SKM-1 (cell line): ENCODE measurements at regions not wholly inside any gene's neighbourhood (a gene's known extent, or its start where the extent isn't known, plus 50 kb on each side); places are given as distances from the start of the nearest gene placed in this dataset.

Source experiments
- DNase-seq: peaks from one replicate; lab custom pipeline; 2025; ENCODE audit not compliant: unreplicated experiment; lab: John Stamatoyannopoulos, UW

DNA sequence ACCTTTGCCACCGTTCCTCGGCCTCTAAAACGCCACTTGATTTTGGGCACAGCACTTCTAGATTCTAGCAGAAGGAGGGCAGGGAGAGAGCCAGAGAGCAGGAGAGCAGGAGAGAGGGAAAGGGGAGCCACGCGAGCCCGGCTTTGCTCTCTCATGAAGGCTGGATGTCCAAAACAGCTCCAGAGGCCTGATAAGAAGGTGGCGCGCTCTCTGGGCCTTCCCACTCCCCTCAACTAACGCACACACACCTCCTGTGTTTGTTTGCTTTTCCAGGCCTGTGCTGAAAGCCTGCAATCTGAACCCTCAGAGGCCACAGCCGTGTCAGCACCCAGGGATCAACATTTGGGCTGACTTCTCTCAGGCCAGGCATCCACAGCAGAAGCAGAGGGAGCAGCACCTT lies 184.8 kb upstream of the SOX11 start:
- DNase-seq: no peak

DNA sequence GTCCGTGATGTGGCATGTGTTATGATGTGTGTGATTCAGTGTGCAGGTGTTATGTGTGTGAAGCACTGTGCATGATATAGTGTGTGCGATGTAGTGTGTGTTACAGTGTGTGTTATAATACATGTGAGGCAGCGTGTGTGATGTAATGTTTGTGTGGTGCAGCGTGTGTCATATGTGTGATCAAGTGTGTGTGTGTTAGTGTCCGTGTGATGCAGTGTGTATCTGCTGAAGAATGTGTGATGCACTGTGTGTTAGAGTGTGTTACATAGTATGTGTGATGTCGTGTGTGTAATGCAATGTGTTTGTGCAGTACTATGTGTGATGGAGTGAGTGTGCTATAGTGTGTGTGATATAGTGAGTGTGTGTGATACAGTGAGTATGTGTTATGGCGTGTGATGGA lies 182.8 kb upstream of the SOX11 start:
- no peak for DNase-seq

DNA sequence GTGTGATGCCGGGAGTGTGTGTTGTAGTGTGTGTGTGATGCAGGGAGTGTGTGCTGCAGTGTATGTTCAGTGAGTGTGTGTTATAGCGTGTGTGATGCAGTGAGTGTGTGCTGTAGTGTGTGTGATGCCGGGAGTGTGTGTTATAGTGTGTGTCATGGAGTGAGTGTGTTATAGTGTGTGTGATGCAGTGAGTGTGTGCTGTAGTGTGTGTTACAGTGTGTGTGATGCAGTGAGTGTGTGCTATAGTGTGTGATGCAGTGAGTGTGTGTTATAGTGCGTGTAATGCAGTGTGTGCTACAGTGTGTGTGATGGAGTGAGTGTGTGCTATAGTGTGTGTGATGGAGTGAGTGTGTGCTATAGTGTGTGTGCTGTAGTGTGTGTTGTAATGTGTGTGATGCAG lies 182.1 kb upstream of the SOX11 start:
- no peak for DNase-seq

DNA sequence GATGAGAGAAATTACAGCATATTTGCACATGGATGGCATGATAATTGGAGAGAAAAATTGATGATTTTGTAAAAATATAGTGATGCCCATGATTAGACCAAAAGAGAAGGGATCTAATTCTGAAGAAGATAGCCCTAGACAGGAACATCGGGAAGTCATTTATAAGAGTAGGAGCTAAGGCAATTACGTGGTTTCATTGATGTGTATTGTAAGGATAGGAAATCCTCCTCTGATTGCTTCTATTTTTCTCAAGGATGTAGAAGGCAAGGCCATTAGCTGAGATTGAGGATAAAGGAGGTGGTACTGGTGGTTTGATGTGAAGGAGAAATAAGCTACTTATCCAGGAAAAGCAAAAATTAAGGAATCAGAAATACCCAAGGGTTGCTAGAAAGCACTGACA lies 176.5 kb upstream of the SOX11 start:
- no peak for DNase-seq

DNA sequence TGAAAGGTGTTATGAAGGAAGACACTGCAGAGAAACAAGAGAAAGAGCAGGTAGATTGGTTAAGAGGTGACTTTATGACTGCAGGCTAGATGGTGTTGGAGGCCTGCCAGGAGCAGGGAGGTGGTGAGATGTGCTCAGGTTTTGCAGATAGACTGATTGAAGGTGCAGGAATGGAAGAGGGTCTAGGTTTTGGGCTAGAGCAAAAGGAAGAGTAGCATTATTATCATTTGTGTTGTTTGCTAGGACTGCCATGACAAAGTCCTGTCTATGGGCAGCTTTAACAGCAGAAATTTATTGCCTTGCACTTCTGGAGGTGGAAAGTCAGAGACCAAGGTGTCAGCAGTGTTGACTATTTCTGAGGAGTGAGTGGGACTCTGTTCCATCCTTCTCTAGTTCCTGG lies 172.9 kb upstream of the SOX11 start:
- no peak for DNase-seq

DNA sequence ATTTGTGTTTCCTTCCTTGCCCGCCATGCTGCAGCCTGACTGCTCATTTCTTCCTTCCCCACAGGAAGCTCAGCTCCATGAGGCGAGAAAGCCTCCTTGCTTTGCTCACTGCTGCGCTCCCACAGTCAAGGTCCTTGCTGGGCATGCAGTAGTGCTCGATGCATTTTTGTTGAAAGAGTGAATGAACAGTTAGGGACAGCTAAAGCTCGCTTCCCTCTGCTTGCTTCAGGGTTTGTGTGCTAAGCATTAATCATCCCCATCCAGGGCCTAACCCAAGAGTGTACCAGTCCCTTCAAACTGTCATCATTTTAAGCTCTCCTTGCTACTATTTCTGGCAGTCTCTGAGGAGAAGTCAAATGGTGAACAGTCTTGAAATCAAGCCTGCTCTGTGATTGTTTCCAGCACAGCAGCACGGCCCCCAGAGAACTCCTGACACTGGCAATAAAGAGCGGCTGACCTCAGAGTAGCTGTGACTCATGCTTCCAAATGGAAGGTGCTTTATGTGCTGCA lies 171.7 kb upstream of the SOX11 start:
- no peak for DNase-seq

DNA sequence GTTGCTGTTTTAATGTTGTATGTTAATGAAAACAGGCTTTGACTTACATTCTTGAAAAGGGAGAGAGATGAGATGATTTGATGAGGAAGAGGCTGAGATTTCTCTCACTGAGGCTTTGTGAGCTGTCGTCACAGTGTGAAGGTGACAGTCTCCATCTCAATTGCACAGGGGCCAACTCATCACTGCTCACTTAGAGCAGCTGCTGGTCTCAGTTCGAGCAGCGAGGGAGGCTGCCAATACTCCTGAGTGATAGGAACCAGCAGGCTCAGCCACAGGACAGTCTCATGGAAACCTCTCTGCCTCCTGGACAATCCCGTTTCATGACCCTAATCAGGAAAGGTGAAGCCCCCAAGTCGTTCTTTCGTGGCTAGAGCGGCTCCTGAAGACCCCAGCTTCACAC lies 170.7 kb upstream of the SOX11 start:
- DNase-seq: no peak

DNA sequence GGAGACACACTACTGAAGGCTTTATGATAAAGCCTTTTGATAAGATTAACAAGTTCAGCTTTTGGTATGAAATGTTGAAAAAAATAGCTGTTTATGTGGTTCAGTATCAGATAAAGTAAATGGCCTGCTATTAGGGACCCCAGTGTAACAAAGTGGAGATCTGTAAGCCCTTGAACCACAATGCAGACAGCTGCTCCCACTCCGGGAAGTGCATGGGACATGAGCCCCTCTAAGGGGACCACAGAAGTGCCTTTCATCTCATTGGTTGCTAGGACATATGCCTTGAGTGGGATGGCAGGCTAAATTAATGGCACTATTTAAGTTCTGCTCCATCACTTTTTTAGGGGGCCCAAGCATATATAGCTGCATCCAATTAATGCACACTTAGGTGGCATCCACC lies 167.6 kb upstream of the SOX11 start:
- no peak for DNase-seq

DNA sequence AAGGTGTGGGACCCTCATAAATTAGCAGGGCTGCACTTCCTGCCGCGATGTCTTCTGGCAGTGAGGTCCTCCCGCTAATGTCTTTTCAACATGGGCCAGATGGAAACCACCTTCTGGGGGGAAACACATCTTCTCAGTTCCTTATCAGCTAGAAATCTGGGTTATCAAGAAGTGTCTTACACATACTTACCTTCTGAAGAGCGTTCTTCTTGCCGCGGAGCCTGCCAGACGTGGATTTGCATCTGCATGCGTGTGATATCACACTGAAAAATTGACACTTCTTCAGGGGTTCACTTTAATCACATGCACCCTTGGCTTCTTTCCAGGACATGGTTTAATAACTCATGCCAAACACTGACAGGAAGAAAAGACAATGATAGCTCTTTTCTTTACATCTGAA lies 163.5 kb upstream of the SOX11 start:
- DNase-seq: no peak

DNA sequence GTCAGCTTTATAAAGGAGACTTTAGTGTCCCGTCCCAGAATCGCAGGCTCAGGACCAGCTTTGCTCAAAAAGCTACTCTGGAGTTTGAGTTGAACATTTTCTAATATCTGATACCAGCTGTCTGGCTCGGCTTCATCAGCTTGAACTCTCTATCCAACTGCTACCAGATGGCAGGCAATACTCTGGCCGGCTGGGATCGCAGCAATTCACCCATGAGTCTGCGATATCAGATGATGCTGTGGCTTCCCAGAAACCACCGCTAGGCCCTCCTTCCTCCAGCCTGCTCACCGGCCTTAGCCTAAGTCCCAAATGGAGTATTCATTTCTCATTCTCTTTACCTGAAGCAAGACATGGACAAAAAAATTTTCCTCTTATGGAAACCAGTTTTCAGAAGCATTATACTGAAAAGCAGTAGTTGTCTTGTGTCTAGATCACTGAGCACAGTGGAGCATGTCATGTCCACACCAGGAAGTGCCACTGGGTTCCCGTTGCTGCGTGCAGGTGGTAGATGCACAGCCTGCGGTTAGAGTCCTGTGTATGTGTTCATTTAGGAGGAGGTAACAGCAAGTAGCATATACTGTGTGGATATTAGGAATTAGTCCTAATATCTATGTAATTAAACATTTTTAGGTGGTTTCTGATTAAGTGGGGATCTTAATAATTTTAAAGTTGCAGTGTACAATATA lies 162.0 kb upstream of the SOX11 start:
- DNase-seq: no peak

DNA sequence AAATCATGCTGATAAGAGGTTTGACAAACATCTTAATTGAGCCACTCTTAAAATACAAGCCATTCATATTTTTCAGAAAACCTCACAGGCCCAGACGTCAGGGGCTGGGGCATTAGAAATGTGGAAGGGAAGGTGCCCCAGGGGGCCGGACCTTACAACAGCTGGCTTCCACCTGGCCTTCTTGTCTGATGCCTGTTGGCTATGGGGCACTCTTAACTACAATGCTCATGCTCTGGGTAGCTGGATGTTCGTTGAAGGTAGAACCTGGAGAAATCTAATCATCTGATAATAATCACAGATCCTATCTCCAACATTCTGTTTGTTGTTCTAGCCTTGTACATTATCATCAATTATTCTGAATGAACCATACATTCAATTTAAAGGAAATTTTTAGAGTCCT lies 156.9 kb upstream of the SOX11 start:
- no peak for DNase-seq

DNA sequence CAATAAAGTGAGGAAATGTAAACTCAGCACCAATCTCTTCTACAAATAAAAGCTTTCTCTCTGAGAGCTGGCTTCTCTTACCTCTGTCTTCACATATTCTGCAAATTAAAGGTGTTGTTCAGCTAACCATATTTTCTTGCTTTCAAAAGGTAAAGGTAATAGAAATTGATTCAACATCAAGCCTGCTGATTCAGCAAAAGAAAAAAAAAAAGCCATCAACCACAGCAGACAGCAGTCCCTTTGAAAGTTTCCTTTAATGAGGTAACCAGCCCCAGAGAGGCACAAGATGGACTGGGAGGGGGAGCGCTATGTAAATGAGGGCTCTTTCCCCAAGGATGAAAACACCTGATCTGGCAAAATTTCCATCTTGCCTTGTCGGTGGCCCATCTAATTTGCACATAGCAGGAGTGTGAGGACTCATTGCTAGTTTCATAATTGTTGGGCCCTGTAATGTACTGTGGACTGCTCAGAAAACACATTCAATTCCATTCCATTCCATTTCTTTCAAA lies 154.9 kb upstream of the SOX11 start:
- no peak for DNase-seq

DNA sequence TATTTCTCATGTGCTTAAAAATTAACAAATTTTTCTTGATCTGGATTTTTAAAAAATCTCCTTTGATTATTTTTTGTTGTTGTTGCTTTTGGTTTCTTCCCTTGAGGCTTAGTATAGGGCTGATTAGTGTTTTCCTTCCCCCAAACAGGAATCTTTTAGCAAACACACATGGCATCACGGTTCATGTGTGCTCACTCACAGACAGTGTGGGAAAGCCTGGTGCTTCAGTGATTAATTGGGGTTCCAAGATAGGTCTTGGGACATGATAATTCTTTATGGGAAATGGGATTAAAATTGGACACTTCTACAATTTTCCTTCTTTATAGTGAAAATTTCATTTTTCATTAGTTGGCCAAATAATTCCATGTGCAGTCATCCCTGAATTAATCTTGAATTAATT lies 153.9 kb upstream of the SOX11 start:
- DNase-seq: no peak

DNA sequence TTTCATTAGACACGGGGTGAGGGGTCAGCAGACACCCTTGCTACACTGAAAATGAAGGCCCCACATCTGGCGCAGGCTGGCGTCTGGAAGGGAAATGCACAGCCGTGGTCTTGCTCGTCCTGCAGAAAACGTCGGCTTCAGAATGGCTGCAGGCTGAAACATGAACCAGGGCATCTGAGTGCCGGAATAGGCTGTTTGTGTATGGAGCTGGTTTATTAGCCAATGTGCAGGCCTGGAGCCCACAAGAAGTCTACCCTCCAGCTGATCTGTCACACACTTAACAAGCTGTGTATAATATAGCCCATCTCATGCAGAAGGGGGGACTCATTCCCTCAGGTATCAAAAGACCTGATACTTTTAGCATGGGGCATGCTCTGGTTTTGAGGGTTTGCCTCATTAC lies 153.4 kb upstream of the SOX11 start:
- no peak for DNase-seq

DNA sequence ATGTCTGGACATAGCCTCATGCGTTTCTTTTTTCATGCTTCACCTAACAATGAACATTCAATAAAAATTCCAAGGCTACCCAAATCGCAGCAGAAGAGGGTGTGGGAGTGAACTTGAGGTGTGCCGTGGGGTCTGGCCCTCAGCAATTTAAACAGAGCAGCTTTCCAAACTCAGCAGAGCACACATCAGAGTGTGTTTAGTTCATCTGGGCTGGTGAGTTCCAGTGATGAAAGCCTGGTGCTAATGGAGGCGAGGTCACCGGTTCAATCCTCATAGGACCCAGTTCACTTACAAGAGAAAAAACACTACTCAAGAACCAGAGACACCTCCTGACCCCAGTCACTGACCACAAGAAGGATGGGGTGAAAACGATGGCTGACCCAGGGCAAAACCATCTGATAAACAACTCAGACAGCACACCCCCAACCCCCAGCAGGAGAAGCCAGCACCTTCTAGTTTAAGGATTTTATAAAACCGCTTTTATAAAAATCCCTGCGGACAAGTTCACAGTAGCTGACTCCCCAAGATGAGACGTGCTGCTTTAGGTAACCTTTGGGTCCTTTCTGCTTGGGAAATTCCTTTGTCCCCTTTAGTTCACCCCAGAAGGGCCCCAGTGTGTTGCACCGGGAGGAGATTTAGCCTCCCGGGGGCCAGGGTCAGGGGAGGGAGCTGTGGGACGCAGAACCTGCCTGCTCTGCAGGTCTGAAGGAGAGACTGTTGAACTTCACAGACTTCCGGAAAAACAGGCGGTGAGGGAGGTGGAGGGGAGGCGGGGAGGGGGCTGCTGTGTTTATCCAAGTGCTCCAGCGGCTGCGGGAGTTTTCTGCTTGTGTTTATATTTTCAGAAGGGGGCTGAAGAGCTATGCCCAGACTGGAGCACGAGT lies 152.7 kb upstream of the SOX11 start:
- DNase-seq: no peak

DNA sequence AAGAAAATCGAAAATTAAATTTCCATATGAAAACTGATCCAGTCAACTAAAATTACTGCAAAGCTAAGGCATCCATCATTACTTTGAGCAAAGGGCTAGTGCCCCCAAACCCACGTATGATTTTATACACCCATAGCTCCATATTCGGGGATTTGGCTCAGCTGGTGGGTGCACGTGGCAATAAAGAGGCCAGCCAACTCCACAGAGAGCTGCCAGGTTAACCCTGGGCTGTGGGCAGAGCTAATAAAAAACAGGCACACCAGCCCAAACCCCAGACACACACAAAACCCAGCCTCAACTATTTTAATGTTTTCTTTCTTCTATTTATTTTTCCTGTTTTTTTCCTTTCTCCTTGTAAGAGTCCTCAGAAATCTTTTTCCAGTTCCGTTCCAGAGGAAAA lies 151.3 kb upstream of the SOX11 start:
- DNase-seq: no peak

DNA sequence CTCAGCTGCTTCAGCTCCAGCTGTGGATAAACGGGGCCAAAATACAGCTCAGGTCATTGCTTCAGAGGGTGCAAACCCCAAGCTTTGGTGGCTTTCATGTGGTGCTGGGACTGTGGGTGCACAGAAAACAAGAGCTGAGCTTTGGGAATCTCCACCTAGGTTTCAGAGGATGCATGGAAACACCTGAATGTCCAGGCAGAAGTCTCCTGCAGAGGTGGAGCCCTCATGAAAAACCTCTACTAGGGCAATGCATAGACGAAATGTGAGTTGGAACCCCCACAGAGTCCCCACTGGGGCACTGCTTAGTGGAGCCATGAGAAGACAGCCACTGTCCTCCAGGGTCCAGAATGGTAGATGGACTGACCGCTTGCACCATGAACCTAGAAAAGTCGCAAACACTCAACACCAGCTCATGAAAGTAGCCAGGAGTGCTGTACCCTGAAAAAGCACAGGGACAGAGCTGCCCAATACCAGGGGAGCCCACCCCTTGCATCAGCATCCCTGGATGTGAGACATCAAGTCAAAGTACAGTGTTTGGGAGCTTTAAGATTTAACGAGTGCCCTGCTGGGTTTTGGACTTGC lies 147.9 kb upstream of the SOX11 start:
- no peak for DNase-seq

DNA sequence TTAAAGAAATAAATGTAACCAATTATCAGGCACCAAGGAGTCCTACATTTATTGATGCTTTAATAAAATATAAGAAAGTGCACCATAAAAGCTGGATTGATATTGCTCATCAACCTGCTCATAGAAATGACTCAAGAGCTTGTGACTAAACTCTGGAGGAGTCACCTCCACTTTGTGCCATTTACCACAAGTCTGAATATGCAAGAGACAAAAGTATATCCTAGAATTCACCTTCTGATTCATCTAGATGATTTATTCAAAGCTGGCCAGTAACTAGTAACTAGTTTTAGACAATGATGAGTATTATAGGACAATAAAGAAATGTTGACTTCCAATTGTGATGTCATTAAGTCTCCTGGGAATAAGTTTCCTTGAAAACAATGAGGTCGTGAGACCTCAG lies 146.0 kb upstream of the SOX11 start:
- no peak for DNase-seq

DNA sequence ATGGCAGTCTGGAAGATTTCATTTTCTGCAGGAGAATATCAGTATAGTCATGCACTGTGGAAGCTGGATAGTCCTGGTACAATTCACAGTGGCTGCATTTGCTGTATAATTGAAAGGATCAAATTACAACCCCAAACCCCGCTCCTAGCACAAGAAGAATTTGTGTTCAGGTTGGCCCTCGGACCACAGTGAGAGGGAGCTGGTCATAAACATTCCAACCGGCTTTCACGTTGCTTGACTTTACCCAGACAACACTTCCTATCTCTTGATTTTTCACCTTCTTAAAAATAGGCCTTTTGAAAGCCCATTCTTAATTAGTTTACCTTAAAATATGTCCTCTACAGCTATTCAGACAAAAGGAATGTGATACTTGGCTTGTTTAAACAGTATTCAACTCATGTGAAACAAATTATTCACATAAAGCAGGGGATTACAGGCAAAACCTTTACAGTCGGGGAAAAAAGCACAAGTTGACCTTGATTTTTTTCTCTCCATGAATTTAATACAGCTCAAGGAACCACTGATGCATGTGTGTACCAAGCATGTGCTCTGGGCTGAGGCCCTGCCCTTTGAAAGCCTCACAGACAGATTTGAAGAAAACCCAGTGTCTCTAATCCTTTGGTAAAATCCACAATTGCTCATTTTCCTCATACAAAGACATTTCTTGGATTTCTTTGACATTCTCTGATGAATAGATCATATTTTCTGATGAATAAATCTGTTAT lies 143.0 kb upstream of the SOX11 start:
- DNase-seq: no peak

DNA sequence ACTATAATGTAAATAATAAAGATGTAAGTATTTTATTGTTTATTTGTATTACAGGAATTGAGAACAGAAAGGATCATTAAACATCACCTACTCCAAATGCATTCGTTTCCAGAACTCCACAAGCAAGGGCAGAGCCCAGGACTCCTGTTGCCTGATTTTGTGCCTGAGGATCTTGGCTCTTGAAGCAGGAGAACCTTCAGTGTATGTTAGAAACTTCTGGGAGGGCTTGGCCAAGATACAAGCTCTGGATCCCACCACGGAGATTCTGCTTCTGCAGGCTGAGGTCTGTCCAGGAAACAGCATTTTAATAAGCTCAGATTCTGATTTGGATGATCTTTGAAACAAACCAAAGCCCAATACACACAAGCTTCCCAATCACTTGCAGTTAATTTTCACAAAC lies 142.4 kb upstream of the SOX11 start:
- no peak for DNase-seq

DNA sequence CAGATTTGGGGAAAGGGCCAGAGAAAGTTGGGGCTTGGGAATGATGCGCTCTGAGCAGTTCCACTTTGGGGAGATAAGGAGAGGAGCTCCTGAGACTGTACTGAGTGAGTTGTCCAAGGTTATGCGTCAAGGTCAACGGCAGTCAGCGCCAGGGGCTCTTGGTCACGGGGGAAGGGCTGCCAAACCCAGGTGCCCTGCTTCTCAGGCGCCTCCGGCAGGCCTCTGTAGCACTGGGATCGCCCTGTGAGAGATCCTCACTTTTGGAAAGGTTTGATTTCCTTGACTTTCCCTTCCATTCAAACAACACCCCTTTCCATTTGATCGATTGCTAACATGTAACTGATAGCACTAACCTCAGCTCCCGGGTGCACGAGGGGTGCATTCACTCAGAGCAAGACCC lies 136.5 kb upstream of the SOX11 start:
- DNase-seq: no peak
